ENCODE measurements at regions not wholly inside any gene's neighbourhood (a gene's known extent, or its start where the extent isn't known, plus 50 kb on each side); places are given as distances from the start of the nearest gene placed in this dataset.

DNA sequence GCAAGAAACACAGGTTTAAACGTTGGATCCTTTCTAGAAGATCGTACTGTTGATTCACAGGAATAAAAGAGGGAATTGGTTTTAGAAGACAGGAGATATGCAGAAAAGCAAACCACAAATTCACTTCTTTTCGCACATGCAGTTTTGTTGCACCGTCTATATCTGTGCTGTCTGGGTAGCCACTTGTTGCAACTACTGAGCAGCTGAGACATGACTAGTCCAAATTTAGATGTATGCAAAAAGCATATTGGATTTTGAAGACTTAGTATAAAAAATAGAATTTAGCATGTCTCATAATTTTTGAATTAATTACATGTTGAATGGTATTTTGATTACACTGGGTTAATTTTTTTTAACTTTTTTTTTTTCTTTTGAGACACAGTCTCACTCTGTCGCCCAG lies 176.3 kb downstream of the KLF12 start:
- TF ChIP-seq, protein P1, sequence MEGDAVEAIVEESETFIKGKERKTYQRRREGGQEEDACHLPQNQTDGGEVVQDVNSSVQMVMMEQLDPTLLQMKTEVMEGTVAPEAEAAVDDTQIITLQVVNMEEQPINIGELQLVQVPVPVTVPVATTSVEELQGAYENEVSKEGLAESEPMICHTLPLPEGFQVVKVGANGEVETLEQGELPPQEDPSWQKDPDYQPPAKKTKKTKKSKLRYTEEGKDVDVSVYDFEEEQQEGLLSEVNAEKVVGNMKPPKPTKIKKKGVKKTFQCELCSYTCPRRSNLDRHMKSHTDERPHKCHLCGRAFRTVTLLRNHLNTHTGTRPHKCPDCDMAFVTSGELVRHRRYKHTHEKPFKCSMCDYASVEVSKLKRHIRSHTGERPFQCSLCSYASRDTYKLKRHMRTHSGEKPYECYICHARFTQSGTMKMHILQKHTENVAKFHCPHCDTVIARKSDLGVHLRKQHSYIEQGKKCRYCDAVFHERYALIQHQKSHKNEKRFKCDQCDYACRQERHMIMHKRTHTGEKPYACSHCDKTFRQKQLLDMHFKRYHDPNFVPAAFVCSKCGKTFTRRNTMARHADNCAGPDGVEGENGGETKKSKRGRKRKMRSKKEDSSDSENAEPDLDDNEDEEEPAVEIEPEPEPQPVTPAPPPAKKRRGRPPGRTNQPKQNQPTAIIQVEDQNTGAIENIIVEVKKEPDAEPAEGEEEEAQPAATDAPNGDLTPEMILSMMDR (IDR thresholded peaks at IDR 0.05) = no peak
- TF ChIP-seq, protein P2, sequence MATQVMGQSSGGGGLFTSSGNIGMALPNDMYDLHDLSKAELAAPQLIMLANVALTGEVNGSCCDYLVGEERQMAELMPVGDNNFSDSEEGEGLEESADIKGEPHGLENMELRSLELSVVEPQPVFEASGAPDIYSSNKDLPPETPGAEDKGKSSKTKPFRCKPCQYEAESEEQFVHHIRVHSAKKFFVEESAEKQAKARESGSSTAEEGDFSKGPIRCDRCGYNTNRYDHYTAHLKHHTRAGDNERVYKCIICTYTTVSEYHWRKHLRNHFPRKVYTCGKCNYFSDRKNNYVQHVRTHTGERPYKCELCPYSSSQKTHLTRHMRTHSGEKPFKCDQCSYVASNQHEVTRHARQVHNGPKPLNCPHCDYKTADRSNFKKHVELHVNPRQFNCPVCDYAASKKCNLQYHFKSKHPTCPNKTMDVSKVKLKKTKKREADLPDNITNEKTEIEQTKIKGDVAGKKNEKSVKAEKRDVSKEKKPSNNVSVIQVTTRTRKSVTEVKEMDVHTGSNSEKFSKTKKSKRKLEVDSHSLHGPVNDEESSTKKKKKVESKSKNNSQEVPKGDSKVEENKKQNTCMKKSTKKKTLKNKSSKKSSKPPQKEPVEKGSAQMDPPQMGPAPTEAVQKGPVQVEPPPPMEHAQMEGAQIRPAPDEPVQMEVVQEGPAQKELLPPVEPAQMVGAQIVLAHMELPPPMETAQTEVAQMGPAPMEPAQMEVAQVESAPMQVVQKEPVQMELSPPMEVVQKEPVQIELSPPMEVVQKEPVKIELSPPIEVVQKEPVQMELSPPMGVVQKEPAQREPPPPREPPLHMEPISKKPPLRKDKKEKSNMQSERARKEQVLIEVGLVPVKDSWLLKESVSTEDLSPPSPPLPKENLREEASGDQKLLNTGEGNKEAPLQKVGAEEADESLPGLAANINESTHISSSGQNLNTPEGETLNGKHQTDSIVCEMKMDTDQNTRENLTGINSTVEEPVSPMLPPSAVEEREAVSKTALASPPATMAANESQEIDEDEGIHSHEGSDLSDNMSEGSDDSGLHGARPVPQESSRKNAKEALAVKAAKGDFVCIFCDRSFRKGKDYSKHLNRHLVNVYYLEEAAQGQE (IDR thresholded peaks at IDR 0.05; ENCODE audit: insufficient read depth in 1 of 2, low read depth in 2 of 2, low read length in 1 of 2) = no peak
- TF ChIP-seq POLR2AphosphoS5 (IDR thresholded peaks at IDR 0.05; ENCODE audit: low read depth, low read length) = no peak
